DMS114 treated with DMSO at 0.1 percent for 48 hours (cell line): ENCODE measurements at regions not wholly inside any gene's neighbourhood (a gene's known extent, or its start where the extent isn't known, plus 50 kb on each side); places are given as distances from the start of the nearest gene placed in this dataset.
"Not testable (repeated sequence)": the region's sequence is repeated elsewhere in the genome, so short reads cannot be mapped to it uniquely, and the experiment has no call there.

Source experiments
- DNase-seq: peaks from one replicate; lab custom pipeline; 2025; ENCODE audit not compliant: unreplicated experiment; lab: John Stamatoyannopoulos, UW

DNA sequence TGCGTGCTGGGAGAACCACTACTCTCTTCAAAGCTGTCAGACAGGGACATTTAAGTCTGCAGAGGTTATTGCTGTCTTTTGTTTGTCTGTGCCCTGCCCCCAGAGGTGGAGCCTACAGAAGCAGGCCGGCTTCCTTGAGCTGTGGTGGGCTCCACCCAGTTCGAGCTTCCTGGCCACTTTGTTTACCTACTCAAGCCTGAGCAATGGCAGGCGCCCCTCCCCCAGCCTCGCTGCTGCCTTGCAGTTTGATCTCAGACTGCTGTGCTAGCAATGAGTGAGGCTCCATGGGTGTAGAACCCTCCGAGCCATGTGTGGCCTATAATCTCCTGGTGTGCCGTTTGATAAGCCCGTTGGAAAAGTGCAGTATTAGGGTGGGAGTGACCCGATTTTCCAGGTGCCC lies 542.5 kb upstream of the KLF4 start:
- DNase-seq: not testable (repeated sequence)

DNA sequence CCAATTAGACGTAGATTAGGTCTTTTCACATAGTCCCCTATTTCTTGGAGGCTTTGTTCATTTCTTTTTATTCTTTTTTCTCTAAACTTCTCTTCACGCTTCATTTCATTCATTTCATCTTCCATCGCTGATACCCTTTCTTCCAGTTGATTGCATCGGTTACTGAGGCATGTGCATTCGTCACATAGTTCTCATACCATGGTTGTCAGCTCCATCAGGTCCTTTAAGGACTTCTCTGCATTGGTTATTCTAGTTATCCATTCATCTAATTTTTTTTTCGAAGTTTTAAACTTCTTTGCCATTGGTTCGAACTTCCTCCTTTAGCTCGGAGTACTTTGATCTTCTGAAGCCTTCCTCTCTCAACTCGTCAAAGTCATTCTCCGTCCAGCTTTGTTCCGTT lies 541.7 kb upstream of the KLF4 start:
- not testable (repeated sequence) for DNase-seq

DNA sequence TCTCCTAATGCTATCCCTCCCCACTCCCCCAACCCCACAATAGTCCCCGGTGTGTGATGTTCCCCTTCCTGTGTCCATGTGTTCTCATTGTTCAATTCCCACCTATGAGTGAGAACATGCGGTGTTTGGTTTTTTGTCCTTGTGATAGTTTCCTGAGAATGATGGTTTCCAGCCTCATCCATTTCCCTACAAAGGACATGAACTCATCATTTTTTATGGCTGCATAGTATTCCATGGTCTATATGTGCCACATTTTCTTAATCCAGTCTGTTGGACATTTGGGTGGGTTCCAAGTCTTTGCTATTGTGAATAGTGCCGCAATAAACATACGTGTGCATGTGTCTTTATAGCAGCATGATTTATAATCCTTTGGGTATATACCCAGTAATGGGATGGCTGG lies 537.1 kb upstream of the KLF4 start:
- not testable (repeated sequence) for DNase-seq

DNA sequence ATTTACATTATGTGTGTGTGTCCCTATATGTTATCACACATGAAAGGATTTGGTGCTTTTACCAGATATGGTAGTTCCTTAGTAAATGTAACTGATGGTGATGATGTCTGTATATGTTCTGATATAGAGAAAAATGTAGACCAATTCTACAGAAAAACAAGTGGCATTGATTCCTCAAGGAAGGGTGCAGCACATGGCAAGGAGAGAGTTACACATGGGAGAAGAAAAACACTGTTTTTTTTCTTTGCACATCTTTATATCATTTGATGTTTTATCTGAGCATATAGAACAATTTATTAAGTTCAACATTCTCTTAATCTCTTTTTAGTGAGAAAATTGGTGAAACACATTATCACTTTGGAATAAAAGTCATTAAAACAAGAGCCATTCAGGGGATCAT lies 535.0 kb upstream of the KLF4 start:
- no peak for DNase-seq

- no peak for DNase-seq
These were observed 532.8 kb upstream of the KLF4 start for GRCh38 chr9:108022246-108022935.

DNA sequence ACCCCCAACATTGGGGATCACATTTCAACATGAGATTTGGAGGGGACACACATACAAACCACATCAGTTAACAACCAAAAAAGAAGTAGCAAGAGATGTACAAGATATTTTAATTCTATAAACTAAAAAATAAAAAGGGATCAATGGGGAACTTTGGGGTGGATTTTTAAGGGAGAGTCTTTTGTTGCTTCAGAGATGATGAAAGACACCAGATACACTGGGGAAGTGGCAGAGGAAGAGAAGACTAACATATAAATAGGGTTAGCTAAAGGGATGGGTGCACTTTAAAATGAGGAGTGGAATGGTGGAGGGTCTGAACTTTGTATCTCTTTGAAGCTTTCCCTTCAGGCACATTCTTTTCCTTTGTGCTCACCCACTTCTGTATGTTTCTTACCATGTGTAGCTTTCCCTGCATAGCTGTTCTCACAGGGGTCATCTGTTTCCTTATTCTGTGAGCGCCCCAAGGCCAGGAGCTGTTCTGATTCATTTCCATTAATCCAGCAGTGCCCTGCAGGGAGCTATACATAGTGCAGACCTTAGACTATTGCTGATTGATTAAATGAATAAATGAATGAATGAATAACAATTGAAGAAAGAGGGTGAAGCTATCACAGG lies 531.6 kb upstream of the KLF4 start:
- no peak for DNase-seq

DNA sequence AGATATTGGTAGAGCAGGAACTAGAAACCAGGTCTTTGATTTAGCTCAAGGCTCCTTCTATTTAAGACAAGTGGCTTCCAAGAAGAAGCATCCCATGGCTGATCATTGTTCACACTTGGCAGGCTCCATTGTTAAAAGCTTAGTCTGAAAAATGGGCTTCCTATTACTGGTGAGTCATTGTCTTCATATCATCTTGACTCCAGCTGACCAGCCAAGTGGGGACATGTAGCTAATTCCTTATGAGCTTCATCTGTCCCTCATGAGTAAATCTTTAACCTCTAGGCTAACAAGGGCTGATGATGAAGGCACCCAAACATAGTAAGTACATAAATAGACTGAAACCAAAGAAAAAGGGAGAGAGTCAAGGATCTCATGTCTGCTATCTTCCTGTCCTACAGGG lies 530.3 kb upstream of the KLF4 start:
- DNase-seq: no peak

- no peak for DNase-seq
These were observed 528.1 kb upstream of the KLF4 start for GRCh38 chr9:108017671-108018070.

- no peak for DNase-seq
These were observed 526.9 kb upstream of the KLF4 start for GRCh38 chr9:108016446-108016845.

DNA sequence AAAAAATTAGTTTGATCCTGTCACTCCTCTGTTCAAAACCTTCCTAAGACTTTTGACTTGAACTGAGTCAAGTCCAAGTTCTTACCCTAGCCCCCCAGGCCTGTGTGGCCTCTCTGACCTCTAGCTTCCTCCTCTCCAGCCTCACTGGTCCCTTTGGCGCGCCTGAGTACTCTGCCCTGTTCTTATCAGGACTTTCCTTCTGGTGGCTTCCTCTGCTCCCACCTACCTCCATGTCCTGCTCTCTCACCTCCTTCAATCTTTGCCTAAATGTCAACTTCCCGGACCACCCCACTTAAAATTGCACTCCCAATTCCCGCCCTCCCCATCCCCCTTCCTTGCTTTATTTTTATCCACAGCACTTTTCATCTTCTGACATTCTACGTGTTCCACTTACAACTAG lies 526.1 kb upstream of the KLF4 start:
- no peak for DNase-seq

DNA sequence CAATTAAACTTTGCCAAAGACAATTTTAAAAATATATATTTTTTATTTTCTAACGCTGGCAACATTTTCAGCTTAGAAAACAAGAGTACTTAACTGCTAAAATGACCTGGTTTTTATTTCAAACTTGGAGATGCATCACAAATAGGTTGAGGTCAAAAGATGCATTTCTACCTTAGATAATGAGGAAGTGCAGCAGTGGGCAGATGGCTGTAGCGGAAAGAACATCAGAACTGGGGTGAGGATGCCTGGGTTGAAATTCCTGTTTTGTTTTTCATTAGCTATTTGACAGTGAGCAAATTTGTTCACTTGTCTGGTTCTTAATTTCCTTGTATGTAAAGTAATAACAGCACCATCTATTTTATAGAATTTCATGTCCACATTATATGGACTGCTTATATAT lies 524.8 kb upstream of the KLF4 start:
- DNase-seq: no peak

DNA sequence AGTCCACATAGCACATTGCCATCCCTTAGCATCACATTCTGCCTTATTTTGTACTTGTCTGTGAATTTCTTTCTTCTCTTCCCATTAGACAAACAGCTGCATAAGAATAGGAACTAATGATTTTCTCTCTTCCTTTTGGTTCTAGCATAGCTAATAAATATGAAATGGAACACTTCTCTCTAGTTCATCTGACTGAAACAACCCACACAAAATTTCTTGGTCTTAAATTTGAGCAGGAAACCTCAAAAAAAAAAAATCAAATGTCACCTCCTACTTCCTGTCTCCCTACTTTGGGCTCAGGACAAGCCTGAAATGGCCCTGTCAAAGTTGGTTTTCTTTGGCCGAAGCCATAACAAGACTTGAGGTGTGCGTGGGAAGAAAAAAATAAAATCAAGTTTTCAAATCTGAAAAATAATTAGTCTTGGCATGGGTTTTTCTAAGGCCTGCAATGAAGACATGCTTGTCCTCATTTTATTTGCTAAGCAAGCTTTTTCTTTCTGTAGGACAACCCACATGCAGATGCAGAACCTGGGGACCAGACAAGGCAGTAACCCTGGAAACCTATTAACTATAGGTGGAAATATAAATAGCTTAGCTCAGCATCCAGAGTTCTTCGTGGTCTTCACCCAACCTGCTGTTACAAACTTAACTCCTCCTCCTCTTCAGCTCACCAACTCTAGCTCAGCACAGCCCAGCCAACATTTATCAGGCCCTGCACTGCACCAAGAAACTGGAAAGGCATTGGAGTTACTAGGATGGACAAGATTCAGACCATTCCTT lies 523.5 kb upstream of the KLF4 start:
- no peak for DNase-seq

GRCh38 chr9:108012405-108012804 lies 522.8 kb upstream of the KLF4 start:
- no peak for DNase-seq

DNA sequence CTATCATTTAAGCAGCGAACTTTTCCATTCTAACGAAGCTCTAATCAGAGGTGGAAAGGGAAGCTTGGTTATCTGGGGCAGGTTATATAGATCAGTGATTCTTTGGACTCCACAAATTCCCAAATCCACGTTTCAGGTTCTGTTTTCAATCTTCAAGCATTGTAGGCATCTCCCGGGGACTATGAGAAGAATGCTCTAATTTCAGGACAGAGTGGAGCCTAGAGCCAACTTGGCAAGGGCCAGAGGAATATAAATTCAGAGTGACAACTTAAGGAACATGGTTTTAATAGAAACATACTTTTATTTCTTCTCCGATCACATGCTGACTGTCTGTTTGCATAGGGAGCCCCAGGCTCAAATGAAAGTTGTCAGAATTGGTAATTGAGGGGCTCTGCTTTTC lies 514.0 kb upstream of the KLF4 start:
- no peak for DNase-seq

DNA sequence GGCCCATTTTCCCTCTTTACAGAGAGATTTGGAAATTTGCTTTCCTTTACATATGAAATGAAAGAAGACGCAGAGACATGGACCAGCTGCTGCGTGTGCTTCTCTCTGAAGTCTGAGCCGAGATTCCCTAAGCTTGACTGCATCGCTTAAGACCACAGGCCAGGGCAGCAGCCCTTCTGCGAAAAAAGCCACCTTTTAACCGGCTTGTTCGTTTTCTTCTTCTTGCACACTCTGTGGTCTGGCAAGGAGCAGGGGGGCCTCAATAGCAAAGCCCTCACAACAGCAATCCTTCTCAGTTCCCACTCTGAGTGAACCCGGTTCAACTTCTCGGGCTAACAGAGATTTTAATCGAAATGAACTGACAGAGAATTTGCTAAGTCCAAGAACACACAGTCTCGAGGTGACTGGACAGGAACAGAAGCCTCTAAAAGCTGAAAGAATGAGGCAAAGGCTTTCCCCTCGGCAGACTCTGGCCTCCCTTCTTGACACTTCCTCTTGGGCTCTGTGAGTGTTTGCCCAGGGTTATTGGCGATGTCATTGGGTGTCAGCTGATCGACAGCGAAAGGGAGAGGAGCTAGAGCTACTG lies 512.9 kb upstream of the KLF4 start:
- DNase-seq: no peak

GRCh38 chr9:108001237-108001636 lies 511.7 kb upstream of the KLF4 start:
- no peak for DNase-seq

DNA sequence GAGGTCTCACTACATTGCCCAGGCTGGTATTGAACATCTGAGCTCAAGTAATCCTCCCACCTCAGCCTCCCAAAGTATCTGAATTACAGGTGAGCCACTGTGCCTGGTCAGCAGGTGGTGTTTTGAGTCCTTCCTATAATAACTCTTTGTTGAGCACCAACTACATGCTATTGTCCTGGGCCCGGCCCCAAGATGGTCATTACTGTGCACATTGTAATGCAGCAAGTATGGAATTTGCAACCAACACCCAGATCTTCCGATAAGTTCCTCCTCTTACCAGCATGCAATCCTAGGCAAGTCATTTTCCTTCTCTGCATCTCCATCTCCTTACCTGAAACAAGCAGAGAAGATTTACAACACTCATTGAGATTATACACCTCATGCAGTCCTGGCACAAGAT lies 510.3 kb upstream of the KLF4 start:
- no peak for DNase-seq

GRCh38 chr9:107999011-107999410 lies 509.4 kb upstream of the KLF4 start:
- no peak for DNase-seq

DNA sequence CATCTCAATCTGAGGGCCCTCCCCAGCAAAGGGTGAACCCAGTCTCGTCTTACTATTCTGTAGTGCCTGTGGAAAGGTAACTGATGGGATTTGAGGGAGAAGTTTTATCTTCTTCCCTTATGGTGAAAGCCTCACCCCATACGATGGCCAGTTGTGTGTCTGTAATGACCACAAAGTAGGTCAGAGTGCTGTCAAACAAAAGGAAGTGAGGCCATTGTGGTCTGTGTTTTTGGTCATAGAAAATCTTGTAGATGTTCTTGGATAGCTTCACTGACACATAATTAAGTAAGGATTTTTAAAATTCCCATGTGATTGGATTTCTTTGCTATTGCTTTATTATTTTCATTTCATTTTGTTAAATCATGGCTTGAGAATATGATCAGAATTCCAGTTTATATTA lies 505.1 kb upstream of the KLF4 start:
- DNase-seq: no peak

- no peak for DNase-seq
These were observed 502.7 kb upstream of the KLF4 start for GRCh38 chr9:107992271-107992670.

- no peak for DNase-seq
These were observed 502.0 kb upstream of the KLF4 start for GRCh38 chr9:107991581-107991980.

- DNase-seq: no peak
These were observed 500.0 kb upstream of the KLF4 start for GRCh38 chr9:107989544-107989943.
